Adipocyte (in vitro differentiated cells): ENCODE measurements at regions not wholly inside any gene's neighbourhood (a gene's known extent, or its start where the extent isn't known, plus 50 kb on each side); places are given as distances from the start of the nearest gene placed in this dataset.

Experiments used
- DNase-seq: peaks from one replicate; pipeline ENCODE4 v3.0.0-alpha.2; 2015; ENCODE audit warnings: low read depth
- H3K27me3 ChIP-seq: replicated peaks from 2 replicates; pipeline ENCODE4 v1.7.0; 2013; ENCODE audit warnings: mild to moderate bottlenecking, low read length, moderate library complexity; ENCODE audit not compliant: control insufficient read depth, insufficient read depth
- H3K36me3 ChIP-seq: 2 replicates; pipeline ENCODE4 v1.7.0; 2013; ENCODE audit warnings: low read length, mild to moderate bottlenecking, moderate library complexity; ENCODE audit not compliant: control insufficient read depth, insufficient read depth, severe bottlenecking
- H3K4me1 ChIP-seq: 2 replicates; pipeline ENCODE4 v1.7.0; 2013; ENCODE audit warnings: mild to moderate bottlenecking, low read length, moderate library complexity; ENCODE audit not compliant: control insufficient read depth, insufficient read depth
- H3K4me3 ChIP-seq: 2 replicates; pipeline ENCODE4 v1.7.0; 2013; ENCODE audit warnings: mild to moderate bottlenecking, low read length, moderate library complexity
- H3K9ac ChIP-seq: 2 replicates; pipeline ENCODE4 v1.7.0; 2013; ENCODE audit warnings: mild to moderate bottlenecking, low read length, moderate library complexity
- H3K9me3 ChIP-seq: 2 replicates; pipeline ENCODE4 v1.7.0; 2013; ENCODE audit warnings: mild to moderate bottlenecking, low read length, moderate library complexity; ENCODE audit not compliant: control insufficient read depth

- Histone ChIP-seq H3K27me3 (peaks cover 7% of the 10 kb centered on the region), H3K36me3 (no peaks in the 10 kb centered on the region)
These were observed 130.3 kb upstream of the GLI2 start for GRCh38 chr2:120605231-120605935.

GRCh38 chr2:120606280-120606679 is 129.4 kb upstream of the GLI2 start:
- no peak overlapping the region for H3K4me3 ChIP-seq
- H3K9me3 ChIP-seq: no peaks in the 10 kb centered on the region
- no peak overlapping the region for H3K9ac ChIP-seq
- H3K4me1 ChIP-seq: peaks cover 7% of the 10 kb centered on the region
- H3K27me3 ChIP-seq: peaks cover 7% of the 10 kb centered on the region
- no peaks in the 10 kb centered on the region for H3K36me3 ChIP-seq
- DNase-seq: no peak

More at GRCh38 chr2:120605231-120605935, 130.3 kb upstream of the GLI2 start:
- H3K4me1 ChIP-seq: peaks cover 7% of the 10 kb centered on the region
- DNase-seq: no peak
- no peak overlapping the region for H3K9ac ChIP-seq
- no peaks in the 10 kb centered on the region for H3K9me3 ChIP-seq
- H3K4me3 ChIP-seq: no peak overlapping the region

DNA sequence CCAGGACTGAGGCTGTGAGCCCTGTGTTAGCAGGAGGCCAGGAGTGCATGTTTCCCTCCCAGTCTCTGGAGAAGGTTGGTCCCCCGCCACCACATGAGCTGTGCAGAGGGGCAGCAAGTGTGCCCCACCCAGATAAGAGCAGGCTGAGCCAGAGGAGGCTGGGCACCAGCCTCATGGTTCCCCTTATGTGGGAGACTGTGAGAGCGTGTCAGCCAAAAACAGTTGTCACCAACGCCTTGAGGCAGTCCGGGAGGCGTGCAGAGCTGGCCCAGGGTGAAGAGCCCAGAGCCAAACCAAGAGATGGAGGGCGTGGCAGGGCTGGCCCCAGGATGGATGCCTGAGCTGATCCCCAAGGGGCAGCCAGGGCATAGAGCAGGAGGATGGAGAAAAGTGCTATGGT is 128.7 kb upstream of the GLI2 start:
- Histone ChIP-seq H3K9ac (no peak overlapping the region), H3K9me3 (no peaks in the 10 kb centered on the region), H3K4me1 (peaks cover 7% of the 10 kb centered on the region), H3K4me3 (no peak overlapping the region), H3K27me3 (peaks cover 7% of the 10 kb centered on the region), H3K36me3 (no peaks in the 10 kb centered on the region)
- DNase-seq: no peak

DNA sequence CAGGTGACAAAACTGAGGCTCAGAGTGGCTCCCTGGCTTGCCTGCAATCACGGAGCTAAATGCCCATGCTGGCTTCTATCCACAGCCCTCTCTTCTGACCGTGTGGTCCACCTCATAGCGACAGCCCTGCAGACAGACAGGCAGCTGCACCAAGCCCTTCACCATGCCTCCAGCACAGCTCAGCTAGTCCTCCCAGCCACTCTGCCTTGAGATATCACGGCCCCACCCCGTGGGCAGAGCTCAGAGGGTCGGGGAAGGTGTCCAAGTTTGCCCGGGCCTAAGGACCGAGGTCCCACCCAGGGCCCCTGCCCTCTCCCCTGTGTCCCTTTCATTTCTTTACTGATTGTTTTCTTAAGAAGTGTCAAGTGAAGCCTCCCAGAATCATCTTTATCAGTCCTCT is 128.2 kb upstream of the GLI2 start:
- no peak overlapping the region for H3K9ac ChIP-seq
- no peak for DNase-seq

GRCh38 chr2:120607996-120608395 is 127.7 kb upstream of the GLI2 start:
- Histone ChIP-seq H3K4me1 (peaks cover 7% of the 10 kb centered on the region), H3K9me3 (no peaks in the 10 kb centered on the region), H3K36me3 (no peaks in the 10 kb centered on the region), H3K9ac (no peak overlapping the region), H3K27me3 (peaks cover 7% of the 10 kb centered on the region), H3K4me3 (no peak overlapping the region)
- no peak for DNase-seq

More for the DNA sequence above, 128.2 kb upstream of the GLI2 start:
- H3K36me3 ChIP-seq: no peaks in the 10 kb centered on the region
- peaks cover 7% of the 10 kb centered on the region for H3K4me1 ChIP-seq
- H3K4me3 ChIP-seq: no peak overlapping the region
- H3K9me3 ChIP-seq: no peaks in the 10 kb centered on the region
- H3K27me3 ChIP-seq: peaks cover 7% of the 10 kb centered on the region

DNA sequence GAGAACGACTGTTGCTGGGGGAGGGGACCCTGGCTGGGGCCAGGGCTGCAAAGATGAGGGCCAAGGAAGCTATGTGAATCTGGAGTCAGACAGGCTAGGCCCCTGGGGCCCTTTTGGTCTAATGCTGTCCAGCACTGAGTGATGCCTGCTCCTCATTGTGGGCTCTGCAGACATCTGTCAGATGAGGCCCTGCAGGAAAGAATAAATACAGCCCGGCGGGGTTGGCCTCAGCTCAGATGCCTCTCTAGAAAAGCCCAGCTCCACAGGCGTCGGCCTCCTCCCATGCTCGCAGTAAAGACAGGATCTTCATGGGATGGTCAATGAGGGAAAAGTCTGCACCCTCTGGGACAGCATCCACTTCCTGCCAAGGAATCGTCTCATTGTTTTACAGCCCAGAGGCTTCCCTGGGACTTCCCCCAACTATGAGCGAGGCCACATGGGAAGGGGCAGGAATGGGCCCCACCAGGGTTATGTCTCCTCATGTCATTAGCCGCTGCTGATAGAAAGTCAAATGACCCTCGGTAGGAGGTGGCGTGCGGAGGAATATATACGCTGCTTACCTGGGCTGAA is 125.8 kb upstream of the GLI2 start:
- Histone ChIP-seq H3K27me3 (peaks cover 12% of the 10 kb centered on the region), H3K36me3 (no peaks in the 10 kb centered on the region), H3K9ac (no peak overlapping the region), H3K9me3 (no peaks in the 10 kb centered on the region), H3K4me3 (no peak overlapping the region), H3K4me1 (peaks cover 16% of the 10 kb centered on the region)
- no peak for DNase-seq

DNA sequence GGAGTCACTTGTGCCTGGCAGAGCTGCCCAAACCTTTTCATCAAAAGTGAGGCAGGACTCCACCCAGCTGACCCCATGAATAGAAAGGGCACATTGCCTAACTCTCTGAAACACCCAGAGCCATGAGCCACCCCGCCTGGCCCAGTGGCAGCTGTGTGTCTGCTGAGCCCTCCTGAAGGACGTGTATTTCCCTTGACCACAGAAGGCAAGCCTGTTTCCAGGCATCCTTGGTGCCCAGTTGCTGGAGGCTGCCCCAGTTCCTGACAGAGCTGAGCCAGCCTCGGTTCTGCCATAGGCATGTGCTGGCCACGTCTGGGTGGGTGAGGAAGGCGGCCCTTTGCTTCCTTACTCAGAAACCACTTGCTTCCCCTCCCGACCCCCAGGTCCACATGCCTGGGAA is 124.7 kb upstream of the GLI2 start:
- no peak for DNase-seq
- H3K27me3 ChIP-seq: peaks cover 12% of the 10 kb centered on the region
- no peaks in the 10 kb centered on the region for H3K36me3 ChIP-seq
- peaks cover 16% of the 10 kb centered on the region for H3K4me1 ChIP-seq
- no peaks in the 10 kb centered on the region for H3K9me3 ChIP-seq
- no peak overlapping the region for H3K4me3 ChIP-seq
- no peak overlapping the region for H3K9ac ChIP-seq

GRCh38 chr2:120611961-120612360 is 123.7 kb upstream of the GLI2 start:
- Histone ChIP-seq H3K36me3 (no peaks in the 10 kb centered on the region), H3K27me3 (peaks cover 12% of the 10 kb centered on the region)
- DNase-seq: no peak

DNA sequence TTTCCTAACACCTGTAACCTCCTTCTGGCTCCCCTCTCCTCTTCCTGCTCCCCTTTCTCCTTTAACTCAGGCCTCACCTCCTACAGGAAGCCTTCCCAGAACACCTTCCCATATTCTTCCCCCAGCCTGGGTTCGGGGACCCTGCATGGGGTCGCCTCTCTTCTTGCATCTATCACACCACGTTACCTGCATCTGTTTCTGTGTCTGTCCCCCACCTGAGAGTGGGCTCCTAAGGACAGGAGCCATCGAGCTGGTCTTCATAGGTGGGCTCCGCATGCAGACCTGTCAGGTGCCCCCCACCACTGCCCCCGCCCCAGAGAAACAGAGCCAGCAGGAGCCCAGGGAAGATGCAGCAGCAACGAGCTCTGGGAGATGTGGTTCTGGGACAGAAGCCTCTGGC is 123.2 kb upstream of the GLI2 start:
- DNase-seq: no peak
- no peak overlapping the region for H3K4me3 ChIP-seq
- H3K27me3 ChIP-seq: peaks cover 12% of the 10 kb centered on the region
- H3K9ac ChIP-seq: no peak overlapping the region
- no peaks in the 10 kb centered on the region for H3K9me3 ChIP-seq
- H3K36me3 ChIP-seq: no peaks in the 10 kb centered on the region
- peaks cover 26% of the 10 kb centered on the region for H3K4me1 ChIP-seq

More at GRCh38 chr2:120611961-120612360, 123.7 kb upstream of the GLI2 start:
- no peak overlapping the region for H3K9ac ChIP-seq
- no peak overlapping the region for H3K4me3 ChIP-seq
- peaks cover 21% of the 10 kb centered on the region for H3K4me1 ChIP-seq
- no peaks in the 10 kb centered on the region for H3K9me3 ChIP-seq

DNA sequence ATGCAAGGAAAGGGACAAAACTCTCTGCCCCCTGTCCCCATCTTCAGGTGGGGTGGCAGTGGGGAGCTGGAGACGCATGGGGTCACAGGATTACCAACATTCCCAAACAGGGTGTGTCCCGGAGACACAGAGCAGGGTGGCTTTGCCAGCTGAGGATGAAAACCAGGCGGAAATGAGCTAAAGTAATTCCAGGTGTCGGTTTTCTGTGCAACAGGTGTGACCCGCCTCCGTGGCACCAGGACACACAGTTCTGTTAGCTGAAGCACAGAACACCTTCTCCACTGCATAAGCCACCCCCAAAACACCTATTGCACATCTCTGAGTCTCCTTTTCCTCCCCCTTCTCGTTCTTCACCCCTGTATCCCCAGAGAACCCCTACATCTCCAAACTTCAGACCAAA is 122.7 kb upstream of the GLI2 start:
- Histone ChIP-seq H3K27me3 (peaks cover 8% of the 10 kb centered on the region), H3K9me3 (no peaks in the 10 kb centered on the region), H3K4me3 (no peak overlapping the region), H3K4me1 (peaks cover 29% of the 10 kb centered on the region), H3K36me3 (no peaks in the 10 kb centered on the region), H3K9ac (no peak overlapping the region)
- DNase-seq: no peak

DNA sequence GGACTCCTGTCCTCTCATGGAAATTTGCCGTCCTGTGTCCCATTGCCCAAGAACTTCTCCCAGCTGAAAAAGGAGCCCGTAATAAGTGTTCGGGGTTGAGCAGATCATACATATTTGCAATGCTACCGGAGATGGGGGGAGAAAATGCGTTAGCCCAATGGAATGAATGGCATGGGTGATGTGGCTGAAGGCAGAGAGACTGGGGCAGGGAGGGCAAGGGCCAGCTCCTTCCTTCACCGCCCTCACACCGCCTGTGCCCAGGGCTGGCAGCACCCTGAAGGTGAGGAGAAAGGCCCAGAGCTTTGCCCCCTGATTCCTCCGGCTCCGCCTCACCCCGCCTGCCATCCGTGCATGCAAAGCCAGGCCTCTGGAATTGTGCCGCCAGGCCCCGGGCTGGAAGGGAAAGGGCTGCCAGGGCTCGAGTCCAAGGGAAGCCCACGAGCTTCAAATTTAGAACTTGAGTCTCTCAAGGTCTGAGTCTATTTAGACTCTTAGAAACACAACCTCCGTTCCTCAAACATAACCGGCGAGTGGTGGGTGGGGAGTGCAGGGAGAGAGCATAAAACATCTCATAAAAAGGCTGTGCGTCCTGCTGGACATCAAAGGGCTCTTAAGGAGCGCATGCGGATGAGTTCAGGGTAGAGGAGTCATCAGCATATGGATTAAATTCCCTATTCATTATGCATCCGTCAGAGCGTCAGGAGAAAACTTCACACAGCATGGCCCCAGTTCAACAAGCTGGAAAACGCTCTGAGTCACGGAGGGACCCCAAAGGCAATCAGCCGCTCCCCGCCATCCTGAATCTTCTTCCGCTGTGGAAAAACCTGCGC is 121.7 kb upstream of the GLI2 start:
- peaks cover 5% of the 10 kb centered on the region for H3K27me3 ChIP-seq
- H3K36me3 ChIP-seq: no peaks in the 10 kb centered on the region
- H3K9me3 ChIP-seq: no peaks in the 10 kb centered on the region
- no peak overlapping the region for H3K4me3 ChIP-seq
- peaks cover 29% of the 10 kb centered on the region for H3K4me1 ChIP-seq
- DNase-seq: peak; percentile 88
- H3K9ac ChIP-seq: no peak overlapping the region
